Activated CD4-positive, alpha-beta T cell treated with anti-CD3 and anti-CD28 coated beads, Interleukin-2, amount 50 U/mL, for 16 hours (primary cell): ENCODE measurements at regions not wholly inside any gene's neighbourhood (a gene's known extent, or its start where the extent isn't known, plus 50 kb on each side); places are given as distances from the start of the nearest gene placed in this dataset.

Source experiments
- DNase-seq: peaks from one replicate; pipeline ENCODE4 v3.0.0-alpha.2; 2020

DNA sequence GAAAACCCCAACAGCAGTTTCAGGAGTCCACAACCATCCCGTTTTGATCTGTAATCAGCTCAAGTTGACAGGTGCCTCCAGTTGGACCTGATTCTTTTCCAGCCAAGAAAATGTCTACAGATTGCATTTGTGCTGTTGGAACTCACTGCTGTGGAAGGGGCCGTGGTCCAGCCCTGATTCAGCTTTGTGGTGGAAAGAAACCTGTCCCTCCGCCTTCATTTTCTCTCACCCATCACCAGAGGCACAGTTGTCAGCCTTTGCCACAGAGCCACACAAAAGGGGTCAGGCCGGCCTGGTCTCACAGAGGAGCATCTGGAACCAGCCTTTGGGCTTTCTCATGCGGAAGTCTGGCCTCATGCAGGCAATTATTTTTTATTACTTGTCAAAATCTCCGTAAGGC, 483.6 kb downstream of the GADD45G start:
- DNase-seq = no peak

DNA sequence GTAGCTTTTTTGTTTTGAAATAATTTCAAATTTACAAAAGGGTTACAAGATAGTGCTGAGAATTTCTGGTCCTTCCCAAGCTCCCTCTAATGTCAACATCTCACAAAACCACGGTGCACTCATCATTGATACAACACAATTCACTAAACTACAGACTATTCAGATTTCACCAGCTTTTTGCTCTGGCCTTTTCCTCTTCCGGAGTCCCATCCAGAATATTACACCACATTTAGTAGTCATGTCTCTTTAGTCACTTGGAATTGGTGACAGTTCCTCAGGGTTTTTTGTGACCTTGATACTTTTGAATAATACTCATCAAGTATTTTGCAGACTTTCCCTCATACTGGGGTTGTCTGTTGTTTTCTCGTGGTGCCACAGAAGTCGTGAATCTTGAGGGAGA, 484.0 kb downstream of the GADD45G start:
- no peak for DNase-seq

DNA sequence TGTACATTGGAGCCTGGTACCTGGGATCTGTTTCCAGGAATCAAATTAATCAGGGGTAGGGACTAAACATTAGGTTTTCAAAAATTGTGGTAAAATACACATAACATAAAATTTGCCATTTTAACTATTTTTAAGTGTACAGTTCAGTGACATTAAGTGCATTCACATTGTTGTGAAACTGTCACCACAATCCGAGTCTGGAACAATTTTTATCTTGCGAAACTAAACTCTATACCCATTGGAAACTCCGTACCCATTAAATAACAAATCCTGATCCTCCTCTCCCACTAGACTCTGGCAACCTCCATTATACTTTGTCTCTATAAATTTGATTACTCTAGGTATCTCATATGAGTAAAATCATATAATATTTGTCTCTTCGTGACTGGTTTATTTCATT, 486.2 kb downstream of the GADD45G start:
- DNase-seq = no peak

DNA sequence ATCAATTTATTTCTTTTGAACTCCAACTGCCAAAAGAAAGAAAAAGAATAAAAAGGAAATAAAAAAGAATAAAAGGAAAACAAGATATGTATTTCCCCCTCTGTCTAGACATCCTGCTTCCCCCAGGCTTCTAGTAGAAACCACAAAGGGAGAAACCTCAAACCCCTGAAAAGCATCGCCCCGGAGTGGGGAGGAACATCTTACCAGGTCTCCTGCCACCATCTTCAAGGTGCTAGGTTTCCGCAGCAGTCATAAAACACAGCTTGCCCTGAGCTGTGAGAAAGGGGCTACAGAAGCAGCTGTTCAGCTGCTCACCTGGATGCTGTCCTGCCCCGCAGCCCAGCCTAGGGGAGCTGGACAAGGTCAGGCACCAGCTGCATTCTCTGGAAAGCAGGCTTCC, 487.7 kb downstream of the GADD45G start:
- peak; percentile 11 for DNase-seq

DNA sequence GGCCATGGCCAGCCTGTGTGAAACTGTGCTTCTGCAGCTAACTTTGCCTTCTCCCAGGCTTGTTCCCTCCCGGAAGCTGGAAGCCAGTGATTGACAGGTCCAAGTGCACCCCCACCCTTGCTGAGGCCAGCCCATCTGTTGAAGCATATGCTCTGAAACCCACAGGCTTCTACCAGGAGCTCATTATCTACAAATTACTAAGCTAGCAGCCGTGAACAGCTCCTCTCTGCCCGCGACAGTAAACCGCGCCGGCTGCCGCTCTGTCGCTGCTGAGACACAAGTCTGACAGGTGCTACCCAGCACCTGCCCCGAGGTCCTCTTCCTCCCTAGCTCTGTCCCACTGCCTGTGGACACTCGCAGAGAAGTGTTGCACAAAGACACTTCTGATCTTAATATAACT, 490.9 kb downstream of the GADD45G start:
- peak; percentile 28 for DNase-seq

DNA sequence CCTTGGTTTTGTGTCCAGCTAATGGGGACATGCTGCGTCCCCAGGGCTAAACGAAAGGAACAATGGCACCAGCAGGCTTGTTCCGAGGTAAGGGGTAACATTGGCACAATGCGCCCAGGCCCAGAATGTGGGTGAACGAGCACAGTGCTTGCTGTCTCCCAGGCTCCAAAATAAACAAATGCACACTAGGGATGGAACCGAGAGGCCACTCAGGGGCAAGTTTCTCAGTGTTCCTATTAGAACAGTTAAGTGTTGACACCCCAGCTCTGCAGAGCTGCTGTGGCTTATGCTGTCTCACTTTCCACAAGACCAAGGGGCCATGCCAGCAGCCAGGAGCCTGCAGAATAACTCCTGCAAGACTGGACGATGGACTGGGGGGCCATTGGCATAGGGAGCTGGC, 492.4 kb downstream of the GADD45G start:
- no peak for DNase-seq

DNA sequence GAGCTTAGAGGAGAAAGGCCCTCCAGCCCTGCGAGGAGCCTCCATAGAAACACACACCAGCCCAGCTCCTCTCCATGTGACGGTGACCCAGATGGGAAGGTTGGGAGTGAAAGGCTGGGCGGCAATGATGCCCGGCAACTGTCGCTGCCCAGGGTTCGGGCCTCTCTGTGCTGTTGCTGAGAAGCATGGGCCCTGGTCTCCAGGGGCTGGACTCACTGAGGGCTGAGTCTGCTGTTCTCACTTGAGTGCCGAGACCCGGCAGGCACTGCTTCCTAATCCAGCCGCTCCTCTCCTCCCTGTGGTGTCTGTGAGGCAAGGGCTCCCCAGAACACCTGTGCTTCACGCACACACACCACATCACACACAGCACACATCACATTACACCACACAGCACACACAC, 493.6 kb downstream of the GADD45G start:
- no peak for DNase-seq

DNA sequence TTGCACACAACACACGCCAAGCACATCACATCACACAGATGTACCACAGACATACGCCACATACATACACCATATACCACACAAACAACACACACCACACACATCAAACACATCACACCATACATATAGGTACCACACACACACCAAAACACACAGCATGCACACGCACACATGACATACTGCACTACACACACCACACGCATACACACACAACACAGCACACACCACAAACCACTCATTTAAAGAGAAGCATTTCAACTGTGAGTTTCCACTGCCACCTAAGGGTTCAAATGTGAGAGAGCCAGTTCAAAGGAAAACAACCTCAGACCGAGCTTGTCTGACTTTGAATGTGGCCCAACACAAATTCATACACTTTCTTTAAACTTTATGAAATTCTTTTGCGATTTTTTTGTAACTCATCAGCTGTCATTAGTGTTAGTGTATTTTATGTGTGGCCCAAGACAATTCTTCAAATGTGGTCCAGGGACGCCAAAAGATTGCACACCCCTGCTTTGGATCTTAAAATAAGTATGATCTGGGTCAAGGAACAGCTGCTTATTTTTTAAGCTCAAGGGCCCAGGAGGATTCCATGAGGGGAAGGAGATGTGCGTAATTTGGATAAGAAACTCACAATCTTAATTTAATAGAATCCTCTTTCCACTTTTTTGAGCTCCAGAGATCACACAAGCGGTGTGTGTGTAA, 494.6 kb downstream of the GADD45G start:
- peak; percentile 35 for DNase-seq

DNA sequence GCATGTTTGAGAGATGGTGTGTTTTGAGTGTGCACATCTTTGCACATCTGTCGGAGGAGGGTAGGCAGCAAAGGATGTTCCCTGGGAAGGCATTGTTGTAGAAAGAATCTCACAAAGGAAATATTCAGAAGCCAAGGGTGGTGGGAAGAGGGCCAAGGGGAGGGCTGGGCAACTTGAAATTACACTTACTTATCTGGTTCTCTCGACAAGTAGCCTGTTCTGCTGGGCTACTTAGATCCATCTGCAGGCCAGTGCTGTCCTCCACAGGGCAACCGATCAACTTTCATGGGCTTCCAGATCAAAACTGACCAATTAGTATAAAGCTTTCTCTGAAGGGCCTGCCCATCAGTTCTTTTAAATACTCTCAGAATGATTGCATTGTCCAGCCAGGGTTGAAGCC, 495.2 kb downstream of the GADD45G start:
- no peak for DNase-seq

DNA sequence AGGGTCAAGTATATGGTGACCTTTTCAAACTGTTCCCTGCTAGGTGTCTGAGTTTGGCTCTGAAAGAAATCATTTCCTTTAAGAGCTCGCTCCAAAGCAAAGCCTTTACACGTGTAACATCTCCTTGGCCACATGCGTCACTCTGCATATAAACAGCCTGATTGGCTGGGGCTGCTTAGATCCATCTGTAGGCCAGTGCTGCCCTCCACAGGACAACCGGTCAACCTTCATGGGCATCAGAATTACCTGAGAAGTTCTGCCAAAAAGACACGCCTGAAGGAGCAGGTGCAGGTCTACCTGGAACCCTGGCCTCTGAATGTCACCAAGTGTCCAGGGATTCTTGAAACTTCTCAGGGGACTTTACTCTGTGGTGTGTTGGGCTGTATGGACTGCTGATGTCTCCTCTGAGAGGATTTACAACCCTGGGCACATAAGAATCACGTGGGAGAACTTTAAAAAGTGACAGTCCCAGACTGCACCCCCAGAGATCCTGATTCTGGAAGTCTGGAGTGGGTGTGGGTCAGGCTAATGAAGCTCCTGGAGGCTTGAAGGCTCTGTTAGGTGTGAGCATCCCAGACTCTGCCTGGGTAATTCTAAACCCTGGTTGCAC, 497.6 kb downstream of the GADD45G start:
- peak; percentile 88 for DNase-seq

DNA sequence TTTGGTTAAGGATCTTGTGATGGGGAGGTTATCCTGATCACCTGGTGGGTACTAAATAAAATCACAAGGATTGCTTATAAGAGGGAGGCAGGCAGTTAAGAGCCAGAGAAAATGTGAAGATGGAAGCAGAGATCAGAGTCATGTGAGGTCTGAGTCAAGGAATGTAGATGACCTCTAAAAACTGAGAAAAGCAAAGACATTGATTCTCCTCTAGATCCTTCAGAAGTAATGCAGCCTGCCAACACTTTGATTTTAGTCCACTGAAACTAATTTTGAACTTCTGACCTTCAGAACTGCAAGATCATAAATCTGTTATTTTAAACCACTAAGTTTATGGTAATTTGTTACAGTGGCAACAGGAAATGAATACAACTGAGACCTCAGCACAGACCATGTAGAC, 499.0 kb downstream of the GADD45G start:
- no peak for DNase-seq

DNA sequence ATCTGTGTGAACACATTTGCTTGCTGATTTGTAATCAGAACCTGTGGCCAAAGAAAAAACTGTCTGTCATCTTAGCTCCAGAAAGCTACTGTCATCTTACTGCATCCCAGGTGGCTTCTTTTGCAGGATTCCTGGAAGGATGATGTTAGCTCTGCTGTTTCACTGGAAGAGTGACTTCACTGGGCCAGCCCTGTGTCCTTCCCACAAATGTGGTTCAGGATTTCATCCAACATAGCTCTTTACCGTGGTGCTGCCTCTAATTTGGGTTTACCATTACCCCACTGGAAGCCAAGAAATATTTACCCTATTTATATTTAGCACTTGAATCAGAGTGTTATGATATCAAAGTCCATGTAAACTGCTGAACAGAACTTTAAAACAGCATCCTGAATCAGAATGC, 501.0 kb downstream of the GADD45G start:
- no peak for DNase-seq

DNA sequence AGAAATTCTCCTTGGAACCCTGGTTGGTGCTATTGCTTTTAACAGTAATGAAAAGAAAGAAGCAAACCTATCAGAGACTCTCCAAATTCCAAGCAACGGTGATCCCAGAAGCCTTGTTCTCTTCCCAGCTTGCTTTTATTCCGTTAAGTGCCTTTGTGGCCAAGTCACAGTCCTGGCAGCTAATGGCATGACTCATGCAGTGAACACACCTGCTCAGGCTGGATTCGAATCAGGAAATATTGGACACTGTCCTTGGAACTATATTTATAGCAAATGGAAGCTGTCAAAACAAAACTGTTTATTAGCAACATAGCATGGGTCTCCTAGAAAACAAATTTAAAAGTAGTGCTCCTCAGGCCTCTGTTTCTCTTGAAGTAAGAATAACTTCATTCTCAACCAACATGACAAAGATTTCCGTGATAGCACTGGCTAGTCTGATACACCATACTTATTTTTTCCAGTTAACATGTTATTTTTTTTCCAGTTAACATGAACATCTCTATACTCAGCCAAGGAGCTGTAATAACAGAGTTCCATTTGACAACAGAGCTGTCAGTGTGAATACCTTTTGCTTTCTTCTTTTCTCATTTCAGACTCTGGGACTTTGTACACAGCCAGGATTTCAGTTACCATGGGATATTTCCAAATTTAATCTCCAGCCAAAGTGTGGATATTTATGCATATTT, 502.4 kb downstream of the GADD45G start:
- no peak for DNase-seq

DNA sequence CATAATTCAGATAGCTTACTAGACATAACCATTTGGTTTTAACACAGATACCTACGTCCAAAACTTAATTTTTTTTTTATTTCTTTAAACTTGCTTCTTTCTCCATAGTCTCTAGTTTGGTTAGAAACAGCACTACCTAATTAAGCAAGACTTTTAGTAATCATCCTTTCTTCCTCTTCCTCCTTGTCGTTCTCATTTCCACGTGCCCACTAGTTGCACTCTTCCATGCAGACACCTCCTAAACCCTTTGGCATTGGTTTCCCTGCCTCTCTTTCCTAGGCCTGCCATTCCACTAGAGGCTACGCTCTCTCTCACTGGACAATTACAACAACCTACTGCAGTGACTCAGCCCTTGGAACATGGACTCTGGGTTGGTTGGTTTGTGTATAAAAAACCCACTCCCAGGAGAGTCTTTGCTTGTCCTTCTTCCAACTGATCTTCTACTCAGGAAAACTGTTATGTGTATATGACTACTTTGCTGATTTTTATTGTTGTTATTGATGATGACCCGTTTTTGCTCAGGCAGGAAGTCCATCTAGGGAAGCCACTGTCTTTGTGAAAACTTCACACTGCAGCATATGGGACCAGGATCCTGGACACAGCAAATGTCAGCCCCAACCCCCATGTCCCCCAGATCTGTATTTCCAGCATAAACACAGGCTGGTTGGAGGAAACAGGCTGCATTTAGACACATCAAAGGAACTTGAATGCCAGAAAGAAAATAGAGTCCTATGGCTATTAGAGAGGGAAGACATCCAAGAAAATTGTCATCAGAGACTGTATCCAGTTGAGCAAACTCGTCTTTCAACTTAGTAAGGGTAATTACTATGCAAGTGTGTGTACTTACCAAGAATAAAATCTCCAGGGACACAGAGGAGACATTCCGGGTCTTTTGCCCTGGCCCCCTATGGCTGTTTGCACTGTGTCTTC, 503.2 kb downstream of the GADD45G start:
- DNase-seq = no peak

DNA sequence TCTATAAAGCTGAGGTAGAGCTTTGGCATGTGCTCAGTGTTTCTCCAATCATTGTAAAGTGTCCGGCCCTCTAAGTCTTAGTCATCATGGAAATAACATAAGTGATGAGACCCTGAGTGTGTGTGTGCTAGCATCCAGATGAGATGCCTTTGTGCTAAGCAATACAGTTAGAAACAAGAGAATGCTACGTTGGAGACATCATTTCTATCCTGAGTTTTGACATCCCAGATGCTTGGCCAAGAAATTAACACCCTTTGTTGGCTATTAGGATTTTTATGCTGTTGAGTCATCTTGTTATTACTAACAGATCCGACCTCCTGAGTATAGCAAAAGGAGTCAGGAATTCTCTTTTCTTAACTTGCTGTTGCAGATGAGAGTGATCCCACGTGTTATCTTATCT, 508.0 kb downstream of the GADD45G start:
- no peak for DNase-seq

DNA sequence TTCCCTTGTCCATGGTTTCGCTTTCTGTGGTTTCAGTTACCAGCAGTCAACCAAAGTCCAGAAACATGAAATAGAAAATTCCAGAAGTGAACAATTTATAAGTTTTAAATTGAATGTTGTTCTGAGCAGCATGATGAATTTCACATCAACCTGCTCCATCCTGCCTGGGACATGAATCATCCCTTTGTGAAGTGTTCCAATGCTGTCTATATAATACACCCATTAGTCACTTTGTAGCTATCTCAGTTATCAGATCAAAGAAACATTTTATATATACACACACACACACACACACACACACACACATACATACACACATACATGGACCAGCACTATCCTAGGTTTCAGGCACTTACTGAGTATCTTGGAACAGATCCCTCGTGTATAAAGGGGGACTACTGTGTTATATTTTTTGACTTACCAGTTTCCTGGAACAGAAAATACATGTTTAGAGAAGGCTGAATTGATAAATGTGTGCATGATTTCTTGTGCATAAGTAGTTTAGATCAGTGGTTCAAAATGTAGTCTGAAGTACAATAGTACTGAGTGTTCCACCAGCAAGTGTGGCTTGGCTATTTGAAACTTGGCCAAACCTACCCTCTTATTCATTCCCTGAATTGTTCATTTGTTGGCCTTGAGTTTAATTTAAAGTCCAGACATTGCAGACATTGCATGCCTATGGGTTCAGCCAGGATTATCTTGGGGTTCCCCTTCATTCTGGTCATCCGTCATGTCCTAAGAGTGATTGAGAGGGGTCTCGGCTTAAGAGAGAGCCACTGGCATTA, 510.0 kb downstream of the GADD45G start:
- no peak for DNase-seq

DNA sequence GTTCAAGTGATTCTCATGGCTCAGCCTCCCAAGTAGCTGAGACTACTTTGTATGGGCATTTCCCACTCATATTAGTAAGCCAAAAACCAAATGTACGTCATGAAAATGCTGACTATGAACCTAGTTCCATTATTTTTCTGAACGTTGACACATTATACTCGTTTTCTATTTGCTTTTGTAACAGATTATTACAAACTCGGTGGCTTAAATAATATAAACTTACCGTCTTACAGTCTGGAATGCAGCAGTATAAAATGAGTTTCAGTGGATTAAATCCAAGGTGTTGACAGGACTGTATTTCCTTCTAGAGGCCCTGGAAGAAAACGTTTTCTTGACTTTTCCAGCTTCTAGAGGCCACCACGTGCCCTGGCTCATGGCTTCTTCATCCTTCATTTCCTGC, 517.0 kb downstream of the GADD45G start:
- DNase-seq = no peak

DNA sequence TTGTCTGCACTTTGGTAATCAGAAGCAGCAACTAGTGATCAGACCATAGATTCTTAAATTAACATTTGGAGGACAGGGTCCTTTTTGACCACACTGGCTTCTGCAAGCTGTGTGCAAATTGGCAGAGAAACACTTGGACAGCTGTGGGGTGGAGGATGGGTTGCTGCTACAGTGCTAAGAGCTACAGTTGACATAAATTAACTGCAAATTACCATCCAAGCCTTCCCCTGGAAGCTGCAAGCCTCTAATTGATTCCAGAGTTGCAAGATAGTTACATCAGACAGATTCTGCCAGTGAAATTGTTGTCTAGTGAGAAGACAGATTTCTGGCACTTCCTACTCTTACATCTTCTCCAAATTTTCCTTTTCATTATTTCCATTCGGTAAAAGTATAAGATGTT, 517.7 kb downstream of the DIRAS2 start:
- DNase-seq = no peak

DNA sequence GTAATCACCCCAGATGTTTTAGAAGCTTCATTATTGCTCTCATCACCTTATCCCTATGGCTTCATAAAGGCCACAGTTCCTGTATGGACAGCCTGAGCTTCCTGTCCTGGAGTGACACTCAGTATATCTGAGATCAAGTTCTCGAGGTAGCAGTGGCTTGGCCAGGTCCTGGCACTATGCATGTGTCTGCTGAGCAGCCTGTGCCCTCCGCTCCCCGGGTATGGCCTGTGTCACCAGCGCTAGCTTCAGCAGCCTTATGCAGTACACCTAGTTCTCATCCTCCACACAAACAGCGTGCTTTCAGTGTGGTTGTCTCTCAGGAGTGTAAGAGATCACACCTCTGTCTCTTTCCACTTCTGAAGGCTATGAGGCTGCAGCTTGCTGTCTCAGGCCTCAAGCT, 514.7 kb downstream of the DIRAS2 start:
- no peak for DNase-seq

DNA sequence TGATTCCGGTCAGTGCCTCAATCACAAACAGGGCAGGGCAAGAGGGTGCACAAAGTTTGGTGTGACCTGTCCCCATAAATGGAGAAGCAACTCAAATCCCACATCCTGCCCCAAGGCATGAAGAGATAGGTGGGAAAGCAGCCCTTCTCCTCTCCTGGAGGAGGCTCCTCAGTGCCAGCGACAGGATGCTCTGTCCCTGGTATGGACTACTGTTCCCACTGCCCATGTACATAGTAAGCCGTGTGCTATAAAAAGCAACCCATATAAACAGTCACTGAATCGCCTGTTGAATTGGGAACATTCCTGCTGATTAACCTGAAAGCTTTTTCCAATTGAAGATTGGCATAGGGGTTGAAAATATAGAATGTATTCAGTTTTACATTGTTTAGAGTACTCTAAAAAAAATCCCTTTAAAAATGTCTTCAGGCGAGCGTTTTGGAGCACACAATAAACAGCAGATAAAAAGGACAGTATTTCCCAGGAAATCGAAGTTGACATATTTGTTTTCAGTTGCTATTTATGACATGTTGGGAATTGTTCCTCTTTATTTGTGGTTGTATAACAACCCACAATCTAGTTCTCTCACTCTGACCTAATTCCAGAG, 513.9 kb downstream of the DIRAS2 start:
- DNase-seq = no peak

DNA sequence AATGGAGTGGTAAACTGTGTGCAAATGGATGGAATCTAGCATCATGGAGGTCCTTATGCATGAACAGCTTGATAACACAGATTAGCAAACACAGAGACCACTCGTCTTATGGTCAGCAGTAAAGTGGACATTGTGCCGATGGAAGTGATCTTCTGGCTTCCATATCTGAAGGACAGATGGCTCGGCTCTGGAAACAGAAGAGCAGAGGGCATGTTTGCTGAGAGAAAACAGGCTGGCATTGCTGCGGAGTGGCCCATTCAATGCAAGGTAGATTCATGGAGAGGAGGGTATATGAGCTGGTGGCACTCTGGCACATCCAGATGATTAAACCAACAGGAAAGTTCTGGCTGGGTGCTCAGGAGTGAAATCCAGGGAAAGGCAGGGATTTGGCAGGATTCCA, 513.2 kb downstream of the DIRAS2 start:
- DNase-seq = no peak

DNA sequence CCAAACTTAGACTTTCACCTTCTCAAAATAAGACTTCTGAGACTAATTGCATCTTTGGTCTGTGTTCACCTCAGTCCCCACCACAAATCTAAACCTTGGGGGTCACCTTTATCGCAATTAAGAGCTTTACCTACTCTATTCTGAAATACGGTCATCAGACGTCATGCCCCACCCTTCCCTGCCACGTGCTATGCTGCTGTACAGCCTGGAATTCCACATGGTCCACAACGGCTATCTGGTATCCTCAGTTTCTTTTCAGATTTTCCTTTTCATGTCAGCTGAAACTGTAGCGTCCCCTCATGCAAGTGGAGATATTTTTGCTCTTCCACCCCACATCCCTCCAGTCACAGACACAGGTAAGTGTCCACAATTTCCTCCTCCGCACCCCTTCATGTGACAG, 511.1 kb downstream of the DIRAS2 start:
- DNase-seq = no peak
